CD4-positive, alpha-beta T cell treated with Interleukin-10 for 1 hour (primary cell): ENCODE measurements at regions not wholly inside any gene's neighbourhood (a gene's known extent, or its start where the extent isn't known, plus 50 kb on each side); places are given as distances from the start of the nearest gene placed in this dataset.
"Not testable (repeated sequence)": the region's sequence is repeated elsewhere in the genome, so short reads cannot be mapped to it uniquely, and the experiment has no call there.

ENCODE experiments used
- DNase-seq: peaks from one replicate; pipeline ENCODE4 v3.0.0-alpha.2; 2020

- no peak for DNase-seq
Observed at GRCh38 chr20:40939667-40940066, 89.0 kb upstream of the TOP1 start.

GRCh38 chr20:40941133-40941610 lies 87.5 kb upstream of the TOP1 start:
- no peak for DNase-seq

GRCh38 chr20:40942006-40942405 lies 86.6 kb upstream of the TOP1 start:
- no peak for DNase-seq

GRCh38 chr20:40942775-40943174 lies 85.8 kb upstream of the TOP1 start:
- DNase-seq, result no peak

- no peak for DNase-seq
Observed at GRCh38 chr20:40943591-40943990, 85.0 kb upstream of the TOP1 start.

- no peak for DNase-seq
Observed at GRCh38 chr20:40945189-40945588, 83.4 kb upstream of the TOP1 start.

- DNase-seq, result peak; percentile 23
Observed at GRCh38 chr20:40945754-40946450, 82.7 kb upstream of the TOP1 start.

- no peak for DNase-seq
Observed at GRCh38 chr20:40946451-40946850, 82.2 kb upstream of the TOP1 start.

GRCh38 chr20:40948465-40949267 lies 80.0 kb upstream of the TOP1 start:
- no peak for DNase-seq

- DNase-seq, result no peak
Observed at GRCh38 chr20:40949346-40949745, 79.3 kb upstream of the TOP1 start.

GRCh38 chr20:40952136-40952535 lies 76.5 kb upstream of the TOP1 start:
- no peak for DNase-seq

- no peak for DNase-seq
Observed at GRCh38 chr20:40953416-40953815, 75.2 kb upstream of the TOP1 start.

GRCh38 chr20:40953856-40954255 lies 74.8 kb upstream of the TOP1 start:
- DNase-seq, result no peak

GRCh38 chr20:40954521-40955165 lies 74.0 kb upstream of the TOP1 start:
- DNase-seq, result no peak

- DNase-seq, result no peak
Observed at GRCh38 chr20:40955326-40955725, 73.3 kb upstream of the TOP1 start.

GRCh38 chr20:40955826-40956225 lies 72.8 kb upstream of the TOP1 start:
- DNase-seq, result not testable (repeated sequence)

- no peak for DNase-seq
Observed at GRCh38 chr20:40956542-40957264, 71.9 kb upstream of the TOP1 start.

- no peak for DNase-seq
Observed at GRCh38 chr20:40957265-40957760, 71.3 kb upstream of the TOP1 start.

GRCh38 chr20:40958598-40958997 lies 70.0 kb upstream of the TOP1 start:
- DNase-seq, result no peak

GRCh38 chr20:40959325-40960092 lies 69.1 kb upstream of the TOP1 start:
- no peak for DNase-seq

- no peak for DNase-seq
Observed at GRCh38 chr20:40960101-40960500, 68.5 kb upstream of the TOP1 start.

GRCh38 chr20:40960521-40960956 lies 68.1 kb upstream of the TOP1 start:
- DNase-seq, result no peak
